Right lobe of liver (tissue), 6 donors: ENCODE measurements at regions not wholly inside any gene's neighbourhood (a gene's known extent, or its start where the extent isn't known, plus 50 kb on each side); places are given as distances from the start of the nearest gene placed in this dataset.

Experiments
- ATAC-seq, 4 donors: fragments of 200-7000 bp; cut with Tn5 transposase; one replicate each; pipeline ENCODE4 v1.9.1; 2020; ENCODE audit warnings: mild to moderate bottlenecking in 4 of 4, moderate library complexity in 4 of 4
- DNase-seq, 3 donors: peaks; one replicate each; pipeline ENCODE4 v3.0.0-alpha.2; 2020
- H3K27ac ChIP-seq, 3 donors: fragments of 200-600 bp; one replicate each; pipeline ENCODE4 v1.8.0; 2022
- H3K27me3 ChIP-seq, 2 donors: fragments of 200-600 bp; one replicate each; pipeline ENCODE4 v1.8.0; 2022
- H3K36me3 ChIP-seq, 4 donors: fragments of 200-600 bp; sonication (generic) in 1 of 4; one replicate each; pipeline versions ENCODE4 v1.5.1 to v1.8.0; 2017 to 2022; ENCODE audit warnings: control low read depth in 1 of 4
- H3K4me1 ChIP-seq, 4 donors: fragments of 200-600 bp; sonication (generic) in 1 of 4; one replicate each; pipeline versions ENCODE4 v1.5.1 to v1.8.0; 2017 to 2022; ENCODE audit warnings: control low read depth in 1 of 4
- H3K4me3 ChIP-seq, 3 donors: fragments of 200-600 bp; one replicate each; pipeline ENCODE4 v1.8.0; 2022
- H3K9me3 ChIP-seq, 4 donors: fragments of 200-600 bp; sonication (generic) in 1 of 4; one replicate each; pipeline versions ENCODE4 v1.5.1 to v1.8.0; 2017 to 2022; ENCODE audit warnings: control low read depth in 1 of 4
- POLR2A ChIP-seq: fragments of 450-650 bp; IDR thresholded peaks from one replicate; pipeline ENCODE4 v1.6.1; 2017; ENCODE audit warnings: antibody characterized with exemption, mild to moderate bottlenecking
- WGBS: methylation state at CpG from one replicate; pipeline ENCODE4 v1.1.6; 2018; ENCODE audit warnings: low coverage, low lambda C conversion rate; ENCODE audit not compliant: insufficient coverage; ENCODE audit errors: missing lambda C conversion rate; 5-methylcytosine and 5-hydroxymethylcytosine counted together
- intact Hi-C, 2 donors: fragments of 100-400 bp; cut with DNase I; formaldehyde crosslinking; loops; one replicate each; pipeline versions ENCODE4 v1.11.2 to v1.14.1; 2022
- TF ChIP-seq, protein P1 (sequence below), 4 donors: fragments of 200-600 bp in 3 of 4; fragments of 450-650 bp in 1 of 4; IDR thresholded peaks; one replicate each; pipeline versions ENCODE4 v1.5.1 to v1.8.0; 2016 to 2022; ENCODE audit warnings: antibody characterized with exemption in 4 of 4, mild to moderate bottlenecking in 2 of 4
- donor health status: DM: no; HTN: yes; CAD: no.
- donor health status: DM: no; HTN: no; CAD: no.
- donor health status: DM: no; HTN: no; CAD: no.
- donor health status: DM: no; HTN: yes; CAD: no.
- donor health status: DM: no; HTN: yes; CAD: no.

DNA sequence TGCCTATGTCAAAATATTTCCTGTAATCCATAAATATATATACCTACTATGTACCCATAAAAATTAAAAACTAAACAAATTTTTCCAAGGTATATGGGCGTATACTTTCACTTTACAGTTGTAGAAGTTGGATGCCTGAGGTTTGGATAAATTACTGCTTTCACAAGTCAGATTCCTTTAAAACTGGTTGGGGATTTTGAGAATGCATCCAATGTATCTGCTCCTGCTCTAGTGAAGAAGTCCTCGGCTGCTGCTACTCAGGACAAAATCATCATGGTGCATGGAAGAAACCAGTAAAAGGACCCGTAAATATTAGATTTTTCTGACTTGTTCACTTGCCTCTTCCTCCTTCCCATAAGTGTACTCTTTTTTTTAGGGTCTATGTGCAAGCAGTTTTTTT is 841.1 kb downstream of the USP25 start:
- DNase-seq: no peak
- TF ChIP-seq POLR2A: no peak
- no peak overlapping the region for H3K4me3 ChIP-seq
- WGBS: 81% methylated on average over 3 of the region's 3 CpGs
- H3K9me3 ChIP-seq: no peaks in the 10 kb centered on the region
- H3K27ac ChIP-seq: no peak overlapping the region
- no peaks in the 10 kb centered on the region for H3K27me3 ChIP-seq
- H3K36me3 ChIP-seq: no peaks in the 10 kb centered on the region
- H3K4me1 ChIP-seq: peaks cover 0 to 8% (median 0%) of the 10 kb centered on the region in 4 donors
- intact Hi-C loops: no loop called here
- ATAC-seq: no peak

DNA sequence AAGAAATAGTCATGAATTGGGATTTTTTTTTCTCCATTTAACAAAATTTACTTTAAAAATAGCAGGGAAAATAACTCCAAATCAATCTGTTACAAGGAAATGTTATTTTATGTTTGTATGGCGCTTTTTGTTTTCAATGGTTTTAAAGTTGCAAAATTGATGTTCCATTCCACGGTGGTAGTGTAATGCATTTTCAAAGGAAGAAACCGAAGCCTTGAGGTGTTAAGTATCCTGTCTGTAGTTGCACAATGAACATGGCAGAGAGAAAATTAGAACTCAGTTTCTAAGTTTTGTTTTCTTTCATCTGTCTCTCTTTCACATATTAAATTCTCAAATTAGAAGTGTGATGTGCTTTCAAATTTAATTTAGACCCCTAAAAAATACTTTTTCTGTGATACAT is 841.8 kb downstream of the USP25 start:
- no peaks in the 10 kb centered on the region for H3K9me3 ChIP-seq
- ATAC-seq (no peak), DNase-seq (no peak)
- peaks cover 0 to 4% (median 0%) of the 10 kb centered on the region in 4 donors for H3K4me1 ChIP-seq
- no peak overlapping the region for H3K4me3 ChIP-seq
- no peak for TF ChIP-seq POLR2A
- TF ChIP-seq, protein P1, sequence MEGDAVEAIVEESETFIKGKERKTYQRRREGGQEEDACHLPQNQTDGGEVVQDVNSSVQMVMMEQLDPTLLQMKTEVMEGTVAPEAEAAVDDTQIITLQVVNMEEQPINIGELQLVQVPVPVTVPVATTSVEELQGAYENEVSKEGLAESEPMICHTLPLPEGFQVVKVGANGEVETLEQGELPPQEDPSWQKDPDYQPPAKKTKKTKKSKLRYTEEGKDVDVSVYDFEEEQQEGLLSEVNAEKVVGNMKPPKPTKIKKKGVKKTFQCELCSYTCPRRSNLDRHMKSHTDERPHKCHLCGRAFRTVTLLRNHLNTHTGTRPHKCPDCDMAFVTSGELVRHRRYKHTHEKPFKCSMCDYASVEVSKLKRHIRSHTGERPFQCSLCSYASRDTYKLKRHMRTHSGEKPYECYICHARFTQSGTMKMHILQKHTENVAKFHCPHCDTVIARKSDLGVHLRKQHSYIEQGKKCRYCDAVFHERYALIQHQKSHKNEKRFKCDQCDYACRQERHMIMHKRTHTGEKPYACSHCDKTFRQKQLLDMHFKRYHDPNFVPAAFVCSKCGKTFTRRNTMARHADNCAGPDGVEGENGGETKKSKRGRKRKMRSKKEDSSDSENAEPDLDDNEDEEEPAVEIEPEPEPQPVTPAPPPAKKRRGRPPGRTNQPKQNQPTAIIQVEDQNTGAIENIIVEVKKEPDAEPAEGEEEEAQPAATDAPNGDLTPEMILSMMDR (IDR thresholded peaks at IDR 0.05): no peak
- intact Hi-C loops: no loop called here
- 92% methylated on average over 3 of the region's 3 CpGs for WGBS
- H3K36me3 ChIP-seq: no peaks in the 10 kb centered on the region
- H3K27ac ChIP-seq: no peak overlapping the region
- H3K27me3 ChIP-seq: no peaks in the 10 kb centered on the region

DNA sequence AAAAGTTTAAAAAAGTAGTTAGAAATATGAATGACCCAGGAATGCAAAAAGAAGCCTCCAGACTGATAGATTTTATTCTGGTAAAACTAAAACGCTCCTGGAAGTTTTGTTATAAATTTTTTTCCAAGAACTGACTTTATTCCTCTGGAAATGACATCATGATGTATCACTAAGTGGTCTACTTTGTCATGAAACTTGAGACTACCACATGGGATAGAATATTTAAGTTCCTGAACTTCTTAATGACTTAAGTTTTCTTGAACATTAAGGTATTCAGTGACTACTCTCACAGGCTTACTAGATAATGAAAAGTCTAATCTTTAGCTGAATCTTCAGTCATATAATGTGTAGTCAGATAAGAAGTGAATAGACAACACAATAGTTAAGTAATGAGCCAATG is 842.2 kb downstream of the USP25 start:
- no peaks in the 10 kb centered on the region for H3K36me3 ChIP-seq
- H3K4me3 ChIP-seq: no peak overlapping the region
- no peak overlapping the region for H3K27ac ChIP-seq
- TF ChIP-seq, protein P1 (IDR thresholded peaks at IDR 0.05): no peak
- TF ChIP-seq POLR2A: no peak
- no peak for DNase-seq
- ATAC-seq: no peak
- no peaks in the 10 kb centered on the region for H3K9me3 ChIP-seq
- H3K27me3 ChIP-seq: no peaks in the 10 kb centered on the region
- H3K4me1 ChIP-seq: no peaks in the 10 kb centered on the region
- intact Hi-C loops: no loop called here
- 83% methylated on average over 1 of the region's 1 CpG for WGBS

DNA sequence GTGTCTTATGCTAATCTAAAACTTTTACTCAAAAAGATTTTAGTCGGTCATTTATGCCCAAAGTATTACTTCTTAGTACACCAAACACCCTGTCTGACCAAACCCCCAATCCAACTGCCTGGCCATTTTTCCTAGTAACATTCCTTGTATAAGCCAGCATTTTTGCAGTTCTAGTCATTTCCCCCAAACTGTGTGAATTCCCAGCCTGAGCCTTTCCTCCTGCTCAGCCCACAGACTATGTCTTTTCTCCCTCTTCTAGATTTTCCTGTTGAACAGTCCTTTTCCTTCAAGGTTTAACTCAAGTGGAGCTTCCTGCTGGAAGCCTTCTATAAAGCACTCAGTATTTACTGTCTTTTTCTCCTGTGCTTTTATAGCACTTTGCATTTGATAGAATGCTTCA is 843.8 kb downstream of the USP25 start:
- H3K36me3 ChIP-seq: no peaks in the 10 kb centered on the region
- no peak overlapping the region for H3K27ac ChIP-seq
- TF ChIP-seq POLR2A: no peak
- TF ChIP-seq, protein P1 (IDR thresholded peaks at IDR 0.05): no peak
- H3K4me1 ChIP-seq: no peaks in the 10 kb centered on the region
- no peaks in the 10 kb centered on the region for H3K27me3 ChIP-seq
- 83% methylated on average over 1 of the region's 1 CpG for WGBS
- intact Hi-C loops: no loop called here
- DNase-seq (no peak), ATAC-seq (no peak)
- H3K9me3 ChIP-seq: no peaks in the 10 kb centered on the region
- H3K4me3 ChIP-seq: no peak overlapping the region

DNA sequence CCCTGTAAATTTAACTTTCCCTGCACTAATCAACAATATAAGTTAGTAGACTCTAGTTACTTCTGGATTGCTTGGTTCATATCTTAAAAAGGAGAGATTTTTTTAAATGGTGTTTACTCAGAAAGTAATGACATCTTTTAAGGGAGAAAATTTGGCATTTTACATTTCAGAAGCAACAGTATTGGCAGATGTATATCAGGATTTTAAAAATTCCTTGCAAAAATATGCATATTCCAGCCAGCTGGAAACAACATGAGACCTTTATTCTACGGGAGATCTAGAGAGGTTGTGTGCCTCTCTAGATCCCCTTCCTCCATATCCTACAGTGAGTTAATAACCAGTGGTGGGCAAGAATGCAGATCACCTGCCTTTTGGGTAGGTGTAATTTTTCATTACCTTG is 848.2 kb downstream of the USP25 start:
- Histone ChIP-seq H3K27ac (no peak overlapping the region), H3K4me1 (peaks cover 0 to 20% (median 0%) of the 10 kb centered on the region in 4 donors), H3K27me3 (no peaks in the 10 kb centered on the region), H3K9me3 (no peaks in the 10 kb centered on the region), H3K36me3 (no peaks in the 10 kb centered on the region), H3K4me3 (no peak overlapping the region)
- intact Hi-C loops: no loop called here
- no peak for TF ChIP-seq POLR2A
- TF ChIP-seq, protein P1 (IDR thresholded peaks at IDR 0.05): no peak
- DNase-seq: no peak
- ATAC-seq: no peak
- no CpG with 5 or more reads among the region's 1 CpG for WGBS
